ENCODE measurements at regions not wholly inside any gene's neighbourhood (a gene's known extent, or its start where the extent isn't known, plus 50 kb on each side); places are given as distances from the start of the nearest gene placed in this dataset.

DNA sequence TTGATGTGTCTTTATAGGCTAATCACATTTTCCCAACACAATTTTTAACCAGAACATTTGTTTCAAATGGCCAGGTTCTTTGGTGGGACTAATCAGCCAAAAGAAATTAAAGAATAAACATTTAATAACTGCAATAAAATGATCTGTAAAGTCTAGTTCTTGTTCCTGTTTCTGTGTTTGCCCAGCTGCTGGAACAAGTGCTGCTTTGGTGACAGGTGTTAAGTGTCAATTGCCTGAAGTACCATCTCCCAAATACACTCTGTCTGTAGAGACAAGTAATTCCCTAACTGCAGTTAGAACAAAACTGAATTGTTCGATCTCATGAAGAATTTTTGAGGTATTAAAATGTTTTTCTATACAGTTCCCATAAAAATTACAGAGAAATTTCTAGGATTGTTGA, 402.3 kb upstream of the CHD1 start:
- no peak for TF ChIP-seq CTCF (IDR thresholded peaks at IDR 0.05)
- no peak for TF ChIP-seq POLR2A (IDR thresholded peaks at IDR 0.05)
- TF ChIP-seq POLR2AphosphoS5 (IDR thresholded peaks at IDR 0.05): no peak
- TF ChIP-seq EP300 (IDR thresholded peaks at IDR 0.05): no peak
